ENCODE measurements at regions not wholly inside any gene's neighbourhood (a gene's known extent, or its start where the extent isn't known, plus 50 kb on each side); places are given as distances from the start of the nearest gene placed in this dataset.

DNA sequence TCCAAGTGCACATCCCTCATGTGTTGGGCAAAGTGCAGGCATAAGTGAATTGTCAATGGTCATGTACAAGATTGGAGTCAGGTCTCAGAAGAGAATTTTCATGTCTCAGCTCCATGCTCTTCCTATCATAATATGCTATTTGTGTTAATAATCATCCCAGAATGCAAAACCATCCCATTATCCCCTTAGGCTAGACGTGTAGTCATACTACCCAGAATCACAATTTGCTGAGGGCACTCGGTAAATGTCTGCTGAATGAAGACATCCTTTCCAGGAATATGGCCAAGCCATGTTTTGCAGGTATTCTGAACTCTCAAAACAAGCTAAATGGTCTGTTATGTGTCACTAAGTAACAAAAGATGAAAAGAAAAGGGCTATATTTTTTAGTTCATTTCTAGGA lies 263.8 kb downstream of the RAD51AP2 start:
- TF ChIP-seq, protein P1, sequence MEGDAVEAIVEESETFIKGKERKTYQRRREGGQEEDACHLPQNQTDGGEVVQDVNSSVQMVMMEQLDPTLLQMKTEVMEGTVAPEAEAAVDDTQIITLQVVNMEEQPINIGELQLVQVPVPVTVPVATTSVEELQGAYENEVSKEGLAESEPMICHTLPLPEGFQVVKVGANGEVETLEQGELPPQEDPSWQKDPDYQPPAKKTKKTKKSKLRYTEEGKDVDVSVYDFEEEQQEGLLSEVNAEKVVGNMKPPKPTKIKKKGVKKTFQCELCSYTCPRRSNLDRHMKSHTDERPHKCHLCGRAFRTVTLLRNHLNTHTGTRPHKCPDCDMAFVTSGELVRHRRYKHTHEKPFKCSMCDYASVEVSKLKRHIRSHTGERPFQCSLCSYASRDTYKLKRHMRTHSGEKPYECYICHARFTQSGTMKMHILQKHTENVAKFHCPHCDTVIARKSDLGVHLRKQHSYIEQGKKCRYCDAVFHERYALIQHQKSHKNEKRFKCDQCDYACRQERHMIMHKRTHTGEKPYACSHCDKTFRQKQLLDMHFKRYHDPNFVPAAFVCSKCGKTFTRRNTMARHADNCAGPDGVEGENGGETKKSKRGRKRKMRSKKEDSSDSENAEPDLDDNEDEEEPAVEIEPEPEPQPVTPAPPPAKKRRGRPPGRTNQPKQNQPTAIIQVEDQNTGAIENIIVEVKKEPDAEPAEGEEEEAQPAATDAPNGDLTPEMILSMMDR (IDR thresholded peaks at IDR 0.05; ENCODE audit: insufficient read depth, low read length, severe bottlenecking) = no peak
- Histone ChIP-seq H3K4me3 (ENCODE audit: low read depth, low read length) (no peak overlapping the region), H3K36me3 (ENCODE audit: control insufficient read depth, insufficient read depth, low read length) (no peaks in the 10 kb centered on the region), H3K27me3 (ENCODE audit: control insufficient read depth, insufficient read depth, low read length) (no peaks in the 10 kb centered on the region)
- FAIRE-seq = no peak
- DNase-seq (ENCODE audit: low read depth) = no peak

DNA sequence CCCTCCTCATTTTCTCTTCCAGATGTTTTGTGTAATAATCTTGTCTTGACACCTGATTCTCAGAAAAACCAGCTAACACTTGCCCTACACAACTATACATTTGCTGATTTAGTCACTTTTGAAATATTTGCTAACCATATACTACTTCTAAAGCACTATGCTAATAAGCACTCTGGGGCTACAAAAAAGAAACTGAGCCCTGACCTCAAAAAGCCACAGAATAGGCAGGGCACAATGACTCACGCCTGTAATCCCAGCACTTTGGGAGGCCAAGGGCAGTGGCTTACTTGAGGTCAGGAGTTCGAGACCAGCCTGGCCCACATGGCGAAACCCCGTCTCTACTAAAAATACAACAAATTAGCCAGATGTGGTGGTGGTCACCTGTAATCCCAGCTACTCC lies 266.0 kb downstream of the RAD51AP2 start:
- TF ChIP-seq, protein P1 (IDR thresholded peaks at IDR 0.05; ENCODE audit: insufficient read depth, low read length, severe bottlenecking) = no peak
- no peaks in the 10 kb centered on the region for H3K36me3 ChIP-seq (ENCODE audit: control insufficient read depth, insufficient read depth, low read length)
- FAIRE-seq (no peak), DNase-seq (ENCODE audit: low read depth) (peak; percentile 25)
- no peaks in the 10 kb centered on the region for H3K27me3 ChIP-seq (ENCODE audit: control insufficient read depth, insufficient read depth, low read length)
- no peak overlapping the region for H3K4me3 ChIP-seq (ENCODE audit: low read depth, low read length)

DNA sequence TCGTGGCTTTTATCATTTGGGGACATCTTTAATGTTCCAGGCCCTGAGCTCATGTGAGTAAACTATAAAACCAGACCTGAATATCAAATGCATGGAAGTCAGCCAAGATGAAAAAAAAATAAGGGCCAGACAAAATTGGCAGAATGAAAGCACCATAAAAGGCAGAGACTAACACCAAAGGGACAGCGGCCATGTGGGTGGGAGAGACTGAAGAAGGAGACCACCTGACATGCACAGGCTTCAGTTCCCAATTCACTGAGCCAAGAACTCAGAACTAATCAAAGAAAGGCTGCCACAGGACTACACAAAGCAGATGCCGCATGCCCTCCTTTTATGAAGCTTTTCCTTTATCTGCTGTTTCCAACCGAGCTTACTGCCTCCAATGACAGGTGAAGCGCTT lies 267.1 kb downstream of the RAD51AP2 start:
- TF ChIP-seq, protein P1 (IDR thresholded peaks at IDR 0.05; ENCODE audit: insufficient read depth, low read length, severe bottlenecking) = no peak
- Histone ChIP-seq H3K36me3 (ENCODE audit: control insufficient read depth, insufficient read depth, low read length) (no peaks in the 10 kb centered on the region), H3K4me3 (ENCODE audit: low read depth, low read length) (no peak overlapping the region), H3K27me3 (ENCODE audit: control insufficient read depth, insufficient read depth, low read length) (no peaks in the 10 kb centered on the region)
- DNase-seq (ENCODE audit: low read depth) (no peak), FAIRE-seq (no peak)

DNA sequence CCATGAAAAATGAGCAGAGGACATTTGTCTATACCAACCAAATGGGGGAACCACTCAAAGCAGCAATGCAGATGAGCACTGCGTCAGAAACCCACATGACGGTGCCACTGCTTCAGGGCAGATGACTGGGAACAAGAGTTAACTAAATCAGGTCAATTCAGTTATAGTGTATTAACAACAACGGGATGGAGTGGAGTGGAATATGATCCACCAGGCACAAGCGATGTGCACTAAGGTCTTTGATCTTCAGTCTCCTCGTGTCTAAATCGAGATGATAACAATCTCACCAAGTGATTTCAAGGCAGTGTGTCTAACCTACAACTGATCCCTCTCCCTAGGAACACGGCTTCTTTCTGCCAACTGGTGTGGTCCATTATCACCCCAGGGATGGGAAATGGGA lies 269.0 kb downstream of the RAD51AP2 start:
- FAIRE-seq (no peak), DNase-seq (ENCODE audit: low read depth) (no peak)
- H3K4me3 ChIP-seq (ENCODE audit: low read depth, low read length) = no peak overlapping the region
- no peaks in the 10 kb centered on the region for H3K27me3 ChIP-seq (ENCODE audit: control insufficient read depth, insufficient read depth, low read length)
- TF ChIP-seq, protein P1 (IDR thresholded peaks at IDR 0.05; ENCODE audit: insufficient read depth, low read length, severe bottlenecking) = no peak
- H3K36me3 ChIP-seq (ENCODE audit: control insufficient read depth, insufficient read depth, low read length) = no peaks in the 10 kb centered on the region

GRCh38 chr2:17245906-17246305 lies 272.3 kb downstream of the RAD51AP2 start:
- DNase-seq (ENCODE audit: low read depth) (no peak), FAIRE-seq (no peak)
- Histone ChIP-seq H3K27me3 (ENCODE audit: control insufficient read depth, insufficient read depth, low read length) (no peaks in the 10 kb centered on the region), H3K36me3 (ENCODE audit: control insufficient read depth, insufficient read depth, low read length) (no peaks in the 10 kb centered on the region), H3K4me3 (ENCODE audit: low read depth, low read length) (no peak overlapping the region)
- TF ChIP-seq, protein P1 (IDR thresholded peaks at IDR 0.05; ENCODE audit: insufficient read depth, low read length, severe bottlenecking) = no peak

- DNase-seq (ENCODE audit: low read depth) (no peak), FAIRE-seq (no peak)
- TF ChIP-seq, protein P1 (IDR thresholded peaks at IDR 0.05; ENCODE audit: insufficient read depth, low read length, severe bottlenecking) = no peak
- no peak overlapping the region for H3K4me3 ChIP-seq (ENCODE audit: low read depth, low read length)
- no peaks in the 10 kb centered on the region for H3K27me3 ChIP-seq (ENCODE audit: control insufficient read depth, insufficient read depth, low read length)
- H3K36me3 ChIP-seq (ENCODE audit: control insufficient read depth, insufficient read depth, low read length) = no peaks in the 10 kb centered on the region
These were observed 275.3 kb downstream of the RAD51AP2 start for GRCh38 chr2:17242813-17243485.

All from bronchial epithelial cell (primary cell).